CD4-positive, alpha-beta T cell treated with Interleukin-21 for 1 hour (primary cell): ENCODE measurements at regions not wholly inside any gene's neighbourhood (a gene's known extent, or its start where the extent isn't known, plus 50 kb on each side); places are given as distances from the start of the nearest gene placed in this dataset.
A peak's percentile ranks its signal among the peaks of the same experiment; 100 is the strongest.
"Not testable (repeated sequence)": the region's sequence is repeated elsewhere in the genome, so short reads cannot be mapped to it uniquely, and the experiment has no call there.

Experiments
- DNase-seq: peaks from one replicate; pipeline ENCODE4 v3.0.0-alpha.2; 2020

GRCh38 chr13:32828711-32829110 is 187.5 kb upstream of the KL start:
- DNase-seq = no peak

- no peak for DNase-seq
Measured at GRCh38 chr13:32829269-32829668, 187.0 kb upstream of the KL start.

GRCh38 chr13:32829676-32830335 is 186.4 kb upstream of the KL start:
- DNase-seq = no peak

- no peak for DNase-seq
Measured at GRCh38 chr13:32830336-32831031, 185.7 kb upstream of the KL start.

- no peak for DNase-seq
Measured at GRCh38 chr13:32837307-32837972, 178.8 kb upstream of the KL start.

- no peak for DNase-seq
Measured at GRCh38 chr13:32837973-32838927, 178.0 kb upstream of the KL start.

- DNase-seq = peak; percentile 2
Measured at GRCh38 chr13:32838945-32839344, 177.3 kb upstream of the KL start.

GRCh38 chr13:32840113-32840512 is 176.1 kb upstream of the KL start:
- DNase-seq = no peak

- no peak for DNase-seq
Measured at GRCh38 chr13:32840989-32841713, 175.1 kb upstream of the KL start.

GRCh38 chr13:32845952-32846950 is 170.0 kb upstream of the KL start:
- DNase-seq = no peak

- not testable (repeated sequence) for DNase-seq
Measured at GRCh38 chr13:32847976-32848375, 168.2 kb upstream of the KL start.

GRCh38 chr13:32849369-32849768 is 166.9 kb upstream of the KL start:
- no peak for DNase-seq

GRCh38 chr13:32850316-32851052 is 165.7 kb upstream of the KL start:
- no peak for DNase-seq

- no peak for DNase-seq
Measured at GRCh38 chr13:32851083-32852069, 164.8 kb upstream of the KL start.

GRCh38 chr13:32852526-32852925 is 163.7 kb upstream of the KL start:
- no peak for DNase-seq

GRCh38 chr13:32857077-32857476 is 159.1 kb upstream of the KL start:
- DNase-seq = no peak

GRCh38 chr13:32857689-32858088 is 158.5 kb upstream of the KL start:
- no peak for DNase-seq

- no peak for DNase-seq
Measured at GRCh38 chr13:32859707-32860292, 156.4 kb upstream of the KL start.

- DNase-seq = no peak
Measured at GRCh38 chr13:32861304-32861703, 154.9 kb upstream of the KL start.
